ENCODE measurements at regions not wholly inside any gene's neighbourhood (a gene's known extent, or its start where the extent isn't known, plus 50 kb on each side); places are given as distances from the start of the nearest gene placed in this dataset.

DNA sequence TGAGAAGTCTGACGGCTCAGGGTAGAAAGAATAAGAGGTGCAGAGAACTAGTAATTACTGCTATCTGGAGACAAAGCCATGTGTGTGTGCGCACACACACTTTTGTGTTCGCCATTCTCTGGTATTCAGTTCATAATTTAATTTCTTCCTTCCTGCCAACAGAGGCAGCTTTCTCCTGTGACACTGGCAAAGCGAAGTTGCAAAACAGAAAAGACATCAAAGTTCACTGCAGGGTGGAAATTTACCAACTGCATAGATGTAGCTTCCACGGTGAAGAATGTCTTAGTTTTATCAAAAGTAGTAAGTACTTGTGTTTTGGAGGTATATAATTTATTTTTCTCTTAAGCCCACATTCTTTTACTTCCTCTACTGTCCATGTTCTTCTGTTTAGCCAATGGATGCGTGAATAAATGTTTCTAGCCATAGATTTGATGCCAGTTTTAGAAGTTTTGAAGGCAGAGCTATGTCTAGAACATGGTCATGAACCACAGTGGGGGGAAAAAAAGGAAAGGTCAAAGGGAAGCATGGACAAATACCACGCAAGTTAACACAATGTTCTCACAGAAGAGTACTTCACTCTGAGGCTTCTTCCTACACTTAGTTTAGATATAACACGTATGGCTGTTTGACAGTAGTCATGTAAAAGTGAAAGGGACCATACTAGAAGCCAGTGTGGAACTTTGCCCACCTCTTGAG is 536.5 kb upstream of the GRIA1 start:
- no peaks in the 10 kb centered on the region for H3K4me1 ChIP-seq (ENCODE audit: control insufficient read depth, insufficient read depth, low read length)
- ChIA-PET CTCF (interaction anchor here (0.6 kb wide), 1 partner anchor 1674 kb away, joined by 3 read pairs; no protein-coding TSS in a partner anchor), POLR2A (no interaction called here)
- H3K9me3 ChIP-seq (ENCODE audit: control insufficient read depth, insufficient read depth, low read depth, low read length) = no peaks in the 10 kb centered on the region
- no peak overlapping the region for H3K27ac ChIP-seq (ENCODE audit: extremely low read depth, low read depth, low read length)
- no peaks in the 10 kb centered on the region for H3K36me3 ChIP-seq (ENCODE audit: control insufficient read depth in 2 of 2, insufficient read depth in 1 of 2, low read length in 2 of 2)
- TF ChIP-seq SP7 (tag by site-specific recombination; IDR thresholded peaks at IDR 0.05) (no peak), ZNF2 (tag by site-specific recombination; IDR thresholded peaks at IDR 0.05) (no peak), ZNF623 (tag by site-specific recombination; IDR thresholded peaks at IDR 0.05) (no peak)
- TF ChIP-seq, protein P1, sequence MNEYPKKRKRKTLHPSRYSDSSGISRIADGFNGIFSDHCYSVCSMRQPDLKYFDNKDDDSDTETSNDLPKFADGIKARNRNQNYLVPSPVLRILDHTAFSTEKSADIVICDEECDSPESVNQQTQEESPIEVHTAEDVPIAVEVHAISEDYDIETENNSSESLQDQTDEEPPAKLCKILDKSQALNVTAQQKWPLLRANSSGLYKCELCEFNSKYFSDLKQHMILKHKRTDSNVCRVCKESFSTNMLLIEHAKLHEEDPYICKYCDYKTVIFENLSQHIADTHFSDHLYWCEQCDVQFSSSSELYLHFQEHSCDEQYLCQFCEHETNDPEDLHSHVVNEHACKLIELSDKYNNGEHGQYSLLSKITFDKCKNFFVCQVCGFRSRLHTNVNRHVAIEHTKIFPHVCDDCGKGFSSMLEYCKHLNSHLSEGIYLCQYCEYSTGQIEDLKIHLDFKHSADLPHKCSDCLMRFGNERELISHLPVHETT (tag by site-specific recombination; IDR thresholded peaks at IDR 0.05) = no peak
- H3K4me3 ChIP-seq (ENCODE audit: low read depth, low read length) = no peak overlapping the region

DNA sequence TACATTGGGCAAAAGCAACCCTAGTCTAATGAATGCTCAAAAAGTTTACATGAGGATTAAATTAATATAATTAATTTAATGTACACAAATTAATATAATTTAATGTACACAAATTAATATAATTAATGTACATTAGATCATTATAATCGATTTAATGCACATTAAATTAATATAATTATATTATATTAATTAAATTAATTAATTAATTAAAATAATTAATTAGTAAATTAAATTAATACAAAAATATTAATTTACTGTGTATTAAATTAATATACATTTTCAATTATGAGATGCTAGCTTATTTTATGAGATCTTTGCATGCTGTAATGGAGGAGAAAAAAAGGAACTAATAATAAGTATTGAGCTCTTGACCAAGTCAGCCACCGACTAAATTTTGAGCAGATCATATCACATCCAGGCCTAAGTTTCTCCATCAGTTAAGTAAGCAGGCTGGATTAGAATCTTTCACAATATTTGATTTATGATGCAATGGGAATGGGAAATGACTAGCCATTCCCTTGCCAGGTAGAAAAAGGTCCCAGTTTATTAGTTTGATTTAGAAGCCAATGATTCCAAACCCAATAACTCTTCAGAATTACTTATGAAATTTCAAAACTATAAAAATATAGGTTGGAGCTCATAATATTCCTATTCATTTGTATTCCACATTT is 533.4 kb upstream of the GRIA1 start:
- Histone ChIP-seq H3K4me3 (ENCODE audit: low read depth, low read length) (no peak overlapping the region), H3K27ac (ENCODE audit: extremely low read depth, low read depth, low read length) (no peak overlapping the region), H3K9me3 (ENCODE audit: control insufficient read depth, insufficient read depth, low read depth, low read length) (no peaks in the 10 kb centered on the region), H3K36me3 (ENCODE audit: control insufficient read depth in 2 of 2, insufficient read depth in 1 of 2, low read length in 2 of 2) (no peaks in the 10 kb centered on the region), H3K4me1 (ENCODE audit: control insufficient read depth, insufficient read depth, low read length) (no peaks in the 10 kb centered on the region)
- POLR2A ChIA-PET = no interaction called here
- CTCF ChIA-PET = interaction anchor here (0.5 kb wide), 1 partner anchor 34 kb away, joined by 4 read pairs; no protein-coding TSS in a partner anchor
- TF ChIP-seq ZNF239 (tag by site-specific recombination; IDR thresholded peaks at IDR 0.05) (no peak), GLI4 (tag by site-specific recombination; IDR thresholded peaks at IDR 0.05) (no peak), ZNF600 (tag by site-specific recombination; IDR thresholded peaks at IDR 0.05) (no peak), ZNF302 (tag by site-specific recombination; IDR thresholded peaks at IDR 0.05; ENCODE audit: low read depth) (no peak)

DNA sequence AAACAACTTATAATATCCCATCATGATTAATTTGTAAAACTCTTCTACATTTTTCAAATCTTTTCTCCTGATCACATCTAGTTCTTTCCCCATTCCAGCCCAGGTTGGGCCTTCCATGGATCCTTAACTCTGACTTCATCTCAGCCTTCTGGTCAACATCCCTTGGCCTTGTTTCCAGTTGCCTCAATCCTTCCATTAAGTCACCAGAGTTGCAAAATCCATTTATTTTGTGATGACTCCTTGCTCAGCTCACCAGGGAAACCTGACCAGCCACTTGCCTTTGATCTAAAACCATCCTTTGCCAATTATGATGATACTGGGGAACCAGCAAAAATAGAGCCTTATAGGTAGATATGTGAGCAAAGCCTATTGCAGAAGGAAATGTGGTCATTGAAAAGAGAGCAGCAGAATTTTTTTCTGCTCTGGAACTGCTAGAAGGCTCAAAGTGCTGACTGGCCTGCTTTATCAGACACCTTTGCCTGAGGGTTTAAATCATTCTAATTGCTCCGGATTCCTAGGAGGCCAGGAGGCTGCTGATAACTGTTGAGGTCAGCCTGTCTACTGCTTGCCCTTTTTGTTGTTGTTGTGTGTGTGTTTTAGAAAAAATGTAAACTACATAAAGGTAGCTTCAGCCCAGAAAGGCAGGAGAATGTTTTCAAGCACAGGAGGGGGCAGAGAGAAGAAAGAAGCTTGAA is 512.2 kb upstream of the GRIA1 start:
- H3K4me3 ChIP-seq (ENCODE audit: low read depth, low read length) = no peak overlapping the region
- no peak overlapping the region for H3K27ac ChIP-seq (ENCODE audit: extremely low read depth, low read depth, low read length)
- ChIA-PET CTCF (no interaction called here), POLR2A (no interaction called here)
- no peaks in the 10 kb centered on the region for H3K4me1 ChIP-seq (ENCODE audit: control insufficient read depth, insufficient read depth, low read length)
- H3K36me3 ChIP-seq (ENCODE audit: control insufficient read depth in 2 of 2, insufficient read depth in 1 of 2, low read length in 2 of 2) = no peaks in the 10 kb centered on the region
- H3K9me3 ChIP-seq (ENCODE audit: control insufficient read depth, insufficient read depth, low read depth, low read length) = no peaks in the 10 kb centered on the region; the same call in 1 of the 2 replicates
- no peak for TF ChIP-seq ZNF433 (tag by site-specific recombination; IDR thresholded peaks at IDR 0.05; ENCODE audit: low read depth)
- TF ChIP-seq, protein P2, sequence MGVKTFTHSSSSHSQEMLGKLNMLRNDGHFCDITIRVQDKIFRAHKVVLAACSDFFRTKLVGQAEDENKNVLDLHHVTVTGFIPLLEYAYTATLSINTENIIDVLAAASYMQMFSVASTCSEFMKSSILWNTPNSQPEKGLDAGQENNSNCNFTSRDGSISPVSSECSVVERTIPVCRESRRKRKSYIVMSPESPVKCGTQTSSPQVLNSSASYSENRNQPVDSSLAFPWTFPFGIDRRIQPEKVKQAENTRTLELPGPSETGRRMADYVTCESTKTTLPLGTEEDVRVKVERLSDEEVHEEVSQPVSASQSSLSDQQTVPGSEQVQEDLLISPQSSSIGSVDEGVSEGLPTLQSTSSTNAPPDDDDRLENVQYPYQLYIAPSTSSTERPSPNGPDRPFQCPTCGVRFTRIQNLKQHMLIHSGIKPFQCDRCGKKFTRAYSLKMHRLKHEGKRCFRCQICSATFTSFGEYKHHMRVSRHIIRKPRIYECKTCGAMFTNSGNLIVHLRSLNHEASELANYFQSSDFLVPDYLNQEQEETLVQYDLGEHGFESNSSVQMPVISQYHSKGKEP (tag by site-specific recombination; IDR thresholded peaks at IDR 0.05) = no peak
- TF ChIP-seq TRIM28 (IDR thresholded peaks at IDR 0.05; ENCODE audit: borderline replicate concordance, low read length) = no peak
- TF ChIP-seq ZNF423 (tag by site-specific recombination; IDR thresholded peaks at IDR 0.05) = no peak
- TF ChIP-seq ZBTB17 (tag by site-specific recombination; IDR thresholded peaks at IDR 0.05) = no peak
- no peak for TF ChIP-seq MEIS1 (CRISPR knock-in tag; IDR thresholded peaks at IDR 0.05; ENCODE audit: borderline replicate concordance)
- TF ChIP-seq, protein P3, sequence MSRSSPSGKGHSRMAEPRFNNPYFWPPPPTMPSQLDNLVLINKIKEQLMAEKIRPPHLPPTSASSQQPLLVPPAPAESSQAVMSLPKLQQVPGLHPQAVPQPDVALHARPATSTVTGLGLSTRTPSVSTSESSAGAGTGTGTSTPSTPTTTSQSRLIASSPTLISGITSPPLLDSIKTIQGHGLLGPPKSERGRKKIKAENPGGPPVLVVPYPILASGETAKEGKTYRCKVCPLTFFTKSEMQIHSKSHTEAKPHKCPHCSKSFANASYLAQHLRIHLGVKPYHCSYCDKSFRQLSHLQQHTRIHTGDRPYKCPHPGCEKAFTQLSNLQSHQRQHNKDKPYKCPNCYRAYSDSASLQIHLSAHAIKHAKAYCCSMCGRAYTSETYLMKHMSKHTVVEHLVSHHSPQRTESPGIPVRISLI (tag by site-specific recombination; IDR thresholded peaks at IDR 0.05) = no peak
- no peak for TF ChIP-seq ZNF558 (tag by site-specific recombination; IDR thresholded peaks at IDR 0.05)
- no peak for TF ChIP-seq ZNF391 (tag by site-specific recombination; IDR thresholded peaks at IDR 0.05; ENCODE audit: borderline replicate concordance, low read depth)
- TF ChIP-seq ZNF24 (tag by site-specific recombination; IDR thresholded peaks at IDR 0.05) = no peak
- TF ChIP-seq, protein P4, sequence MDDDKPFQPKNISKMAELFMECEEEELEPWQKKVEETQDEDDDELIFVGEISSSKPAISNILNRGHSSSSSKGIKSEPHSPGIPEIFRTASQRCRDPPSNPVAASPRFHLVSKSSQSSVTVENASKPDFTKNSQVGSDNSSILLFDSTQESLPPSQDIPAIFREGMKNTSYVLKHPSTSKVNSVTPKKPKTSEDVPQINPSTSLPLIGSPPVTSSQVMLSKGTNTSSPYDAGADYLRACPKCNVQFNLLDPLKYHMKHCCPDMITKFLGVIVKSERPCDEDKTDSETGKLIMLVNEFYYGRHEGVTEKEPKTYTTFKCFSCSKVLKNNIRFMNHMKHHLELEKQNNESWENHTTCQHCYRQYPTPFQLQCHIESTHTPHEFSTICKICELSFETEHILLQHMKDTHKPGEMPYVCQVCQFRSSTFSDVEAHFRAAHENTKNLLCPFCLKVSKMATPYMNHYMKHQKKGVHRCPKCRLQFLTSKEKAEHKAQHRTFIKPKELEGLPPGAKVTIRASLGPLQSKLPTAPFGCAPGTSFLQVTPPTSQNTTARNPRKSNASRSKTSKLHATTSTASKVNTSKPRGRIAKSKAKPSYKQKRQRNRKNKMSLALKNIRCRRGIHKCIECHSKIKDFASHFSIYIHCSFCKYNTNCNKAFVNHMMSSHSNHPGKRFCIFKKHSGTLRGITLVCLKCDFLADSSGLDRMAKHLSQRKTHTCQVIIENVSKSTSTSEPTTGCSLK (tag by site-specific recombination; IDR thresholded peaks at IDR 0.05) = no peak
- TF ChIP-seq ZFP41 (tag by site-specific recombination; IDR thresholded peaks at IDR 0.05; ENCODE audit: borderline replicate concordance) = no peak
